GM18499 (cell line): ENCODE measurements at regions not wholly inside any gene's neighbourhood (a gene's known extent, or its start where the extent isn't known, plus 50 kb on each side); places are given as distances from the start of the nearest gene placed in this dataset.

Experiments
- ATAC-seq: cut with Tn5 transposase; IDR thresholded peaks from one replicate; pipeline ENCODE4 v1.9.1; 2021; ENCODE audit warnings: moderate number of reproducible peaks; ENCODE audit not compliant: insufficient read depth, unreplicated experiment

GRCh38 chr3:176491084-176491483, 706.2 kb downstream of the TBL1XR1 start:
- ATAC-seq, result no peak

- ATAC-seq, result no peak
Measured at GRCh38 chr3:176490357-176490756, 706.9 kb downstream of the TBL1XR1 start.

GRCh38 chr3:176479248-176479647, 718.0 kb downstream of the TBL1XR1 start:
- no peak for ATAC-seq

GRCh38 chr3:176469694-176470205, 727.5 kb downstream of the TBL1XR1 start:
- no peak for ATAC-seq

GRCh38 chr3:176463610-176464009, 733.7 kb downstream of the TBL1XR1 start:
- ATAC-seq, result no peak

GRCh38 chr3:176447369-176447768, 749.9 kb downstream of the TBL1XR1 start:
- no peak for ATAC-seq

- ATAC-seq, result no peak
Measured at GRCh38 chr3:176442326-176442725, 755.0 kb downstream of the TBL1XR1 start.

- no peak for ATAC-seq
Measured at GRCh38 chr3:176439729-176440128, 757.6 kb downstream of the TBL1XR1 start.

- ATAC-seq, result no peak
Measured at GRCh38 chr3:176431991-176432390, 765.3 kb downstream of the TBL1XR1 start.

- no peak for ATAC-seq
Measured at GRCh38 chr3:176431038-176431418, 766.3 kb downstream of the TBL1XR1 start.

GRCh38 chr3:176430244-176431037, 766.8 kb downstream of the TBL1XR1 start:
- no peak for ATAC-seq

GRCh38 chr3:176428552-176428951, 768.7 kb downstream of the TBL1XR1 start:
- no peak for ATAC-seq

GRCh38 chr3:176426371-176426770, 770.9 kb downstream of the TBL1XR1 start:
- ATAC-seq, result no peak

GRCh38 chr3:176416870-176417269, 780.4 kb downstream of the TBL1XR1 start:
- no peak for ATAC-seq

GRCh38 chr3:176415661-176416295, 781.5 kb downstream of the TBL1XR1 start:
- no peak for ATAC-seq

- no peak for ATAC-seq
Measured at GRCh38 chr3:176412771-176413170, 784.5 kb downstream of the TBL1XR1 start.

GRCh38 chr3:176403531-176403930, 793.8 kb downstream of the TBL1XR1 start:
- no peak for ATAC-seq

GRCh38 chr3:176401211-176401610, 796.1 kb downstream of the TBL1XR1 start:
- no peak for ATAC-seq

GRCh38 chr3:176399193-176399592, 798.1 kb downstream of the TBL1XR1 start:
- ATAC-seq, result no peak

GRCh38 chr3:176395240-176395639, 802.0 kb downstream of the TBL1XR1 start:
- ATAC-seq, result no peak

- no peak for ATAC-seq
Measured at GRCh38 chr3:176378789-176379188, 818.5 kb downstream of the TBL1XR1 start.

GRCh38 chr3:176376531-176376930, 820.8 kb downstream of the TBL1XR1 start:
- no peak for ATAC-seq
